ENCODE measurements at regions not wholly inside any gene's neighbourhood (a gene's known extent, or its start where the extent isn't known, plus 50 kb on each side); places are given as distances from the start of the nearest gene placed in this dataset.

DNA sequence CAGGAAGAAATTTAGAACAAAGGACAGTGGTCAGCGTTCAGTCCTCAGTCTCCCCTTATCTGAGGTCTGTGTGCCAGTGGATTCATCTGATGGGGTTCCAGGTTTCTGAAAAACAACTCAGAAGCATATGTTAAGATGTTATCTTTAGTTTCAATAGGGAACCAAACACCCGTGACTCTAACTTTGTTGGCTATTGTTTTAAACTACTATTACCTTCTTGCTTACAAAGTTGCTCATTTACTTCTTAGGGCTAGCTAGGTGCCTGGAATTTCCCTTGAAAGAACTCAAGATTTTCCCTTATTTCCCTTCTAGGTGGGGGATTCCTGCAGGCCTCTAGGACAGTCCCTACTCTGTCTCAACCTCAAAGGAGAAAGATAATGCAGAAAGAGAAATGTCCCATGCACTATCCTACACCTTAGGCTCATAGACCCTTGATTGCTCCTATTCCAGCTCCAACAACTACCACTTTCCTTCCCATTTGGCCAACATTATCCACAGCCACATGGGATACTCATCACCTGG lies 192.5 kb upstream of the LYZL1 start:
- FAIRE-seq (no peak), DNase-seq (ENCODE audit: extremely low spot score, insufficient read length, low read depth) (no peak)

DNA sequence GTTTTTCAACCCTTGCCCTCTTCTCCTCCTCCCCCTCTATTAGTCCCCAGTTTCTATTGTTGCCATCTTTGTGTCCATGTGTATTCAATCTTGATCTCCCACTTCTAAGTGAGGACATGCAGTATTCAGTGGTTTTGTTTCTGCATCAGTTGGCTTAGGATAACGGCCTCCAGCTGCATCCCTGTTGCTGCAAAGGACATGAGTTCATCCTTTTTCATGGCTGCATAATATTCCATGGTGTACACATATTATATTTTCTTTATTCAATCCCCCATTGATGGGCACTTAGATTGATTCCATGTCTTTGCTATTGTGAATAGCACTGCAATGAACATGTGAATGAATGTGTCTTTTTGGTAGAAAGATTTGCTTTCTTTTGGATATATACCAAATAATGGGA lies 190.4 kb upstream of the LYZL1 start:
- no peak for FAIRE-seq
- DNase-seq (ENCODE audit: extremely low spot score, insufficient read length, low read depth): no peak

DNA sequence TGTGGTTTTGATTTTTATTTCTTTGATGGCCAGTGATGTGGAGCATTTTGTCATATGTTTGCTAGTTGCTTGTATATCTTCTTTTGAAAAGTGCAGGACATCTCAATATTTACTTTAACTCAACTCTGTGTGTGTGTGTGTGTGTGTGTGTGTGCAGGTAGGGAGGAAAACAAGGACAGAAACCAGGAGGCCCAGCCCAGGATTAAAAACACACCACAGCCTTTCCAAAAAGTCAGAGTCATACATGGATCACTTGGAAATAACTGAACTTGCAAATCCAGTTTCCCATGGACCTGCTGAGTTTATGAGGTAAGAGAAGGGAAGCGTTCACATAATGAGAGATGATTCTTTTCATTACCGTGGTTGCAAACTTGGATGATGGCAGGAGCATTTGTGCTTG lies 189.9 kb upstream of the LYZL1 start:
- no peak for DNase-seq (ENCODE audit: extremely low spot score, insufficient read length, low read depth)
- FAIRE-seq: no peak

- DNase-seq (ENCODE audit: extremely low spot score, insufficient read length, low read depth) (no peak), FAIRE-seq (no peak)
These were observed 189.5 kb upstream of the LYZL1 start for GRCh38 chr10:29099415-29099814.

DNA sequence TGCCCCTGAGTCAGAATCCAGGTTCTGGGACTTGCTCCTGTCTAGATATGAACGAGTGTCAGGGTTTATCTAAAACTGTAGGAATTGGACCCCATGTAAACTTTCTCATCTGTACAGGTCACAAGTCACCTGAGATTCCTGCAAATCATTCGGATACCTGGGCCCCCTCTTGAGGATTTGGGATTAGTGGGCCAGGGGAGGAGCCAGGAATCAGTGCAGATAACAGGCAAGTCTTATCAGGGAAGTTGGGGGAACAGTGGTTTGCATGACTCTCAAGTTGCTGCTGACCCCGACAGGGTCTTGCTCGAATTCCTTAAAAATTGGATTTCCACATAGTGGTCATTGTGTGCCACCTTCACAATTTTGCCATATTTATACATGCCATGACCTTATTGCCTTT lies 188.4 kb upstream of the LYZL1 start:
- DNase-seq (ENCODE audit: extremely low spot score, insufficient read length, low read depth) (no peak), FAIRE-seq (no peak)

- DNase-seq (ENCODE audit: extremely low spot score, insufficient read length, low read depth): no peak
- FAIRE-seq: no peak
These were observed 186.6 kb upstream of the LYZL1 start for GRCh38 chr10:29102233-29102632.

GRCh38 chr10:29102636-29103035 lies 186.2 kb upstream of the LYZL1 start:
- DNase-seq (ENCODE audit: extremely low spot score, insufficient read length, low read depth) (no peak), FAIRE-seq (no peak)

GRCh38 chr10:29104661-29105399 lies 184.0 kb upstream of the LYZL1 start:
- no peak for FAIRE-seq
- no peak for DNase-seq (ENCODE audit: extremely low spot score, insufficient read length, low read depth)

DNA sequence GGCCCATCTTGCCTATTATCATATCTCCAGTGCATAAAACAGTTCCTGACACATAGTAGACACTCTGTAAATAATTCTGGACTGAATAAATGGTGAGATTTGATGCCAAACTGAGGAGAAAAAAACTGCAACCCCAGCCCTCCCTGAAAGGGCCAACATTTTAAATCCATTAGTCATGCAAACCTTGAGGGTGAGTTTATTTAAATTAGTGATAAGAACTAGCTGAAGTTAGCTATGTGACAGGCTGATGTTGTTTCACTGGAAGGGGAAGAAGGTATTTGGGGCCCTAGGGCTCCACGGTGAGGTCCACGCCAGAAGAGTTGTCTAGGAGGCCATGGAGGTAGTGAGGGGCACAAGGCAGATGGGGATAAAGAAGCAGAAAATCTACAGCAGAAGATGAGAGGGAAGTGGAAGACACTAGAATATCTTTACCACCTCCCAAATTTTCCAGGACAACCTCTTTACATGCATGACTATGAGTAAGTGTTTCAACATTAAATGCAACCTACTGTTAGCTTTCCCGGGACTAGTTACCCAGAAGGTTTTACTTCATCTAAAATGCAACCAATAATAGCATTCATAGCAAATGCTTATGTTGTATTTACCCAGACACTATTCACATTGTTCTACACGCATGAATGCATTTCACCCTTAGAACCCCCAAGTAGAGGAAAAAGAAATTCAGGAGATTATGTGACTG lies 183.2 kb upstream of the LYZL1 start:
- FAIRE-seq: no peak
- DNase-seq (ENCODE audit: extremely low spot score, insufficient read length, low read depth): no peak

DNA sequence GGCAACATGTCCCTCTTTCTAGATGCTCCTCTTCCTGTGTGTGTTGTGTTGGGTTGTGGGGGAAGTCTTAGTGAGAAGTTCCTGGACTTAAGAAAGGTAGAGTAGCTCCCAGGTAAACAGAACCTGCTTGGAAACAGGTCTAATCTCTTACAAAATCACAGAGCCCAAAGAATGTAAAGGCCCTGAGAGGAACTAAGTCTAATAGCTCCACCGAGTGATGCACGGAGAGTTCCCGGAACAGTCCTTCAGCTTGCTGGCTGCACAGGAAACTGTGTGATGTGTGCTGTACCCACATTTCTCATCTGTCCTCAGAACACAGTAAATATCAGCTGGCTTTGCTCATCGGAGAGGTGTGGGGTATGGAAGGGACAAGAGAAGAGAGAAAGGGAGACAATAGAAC lies 182.6 kb upstream of the LYZL1 start:
- FAIRE-seq (no peak), DNase-seq (ENCODE audit: extremely low spot score, insufficient read length, low read depth) (no peak)

DNA sequence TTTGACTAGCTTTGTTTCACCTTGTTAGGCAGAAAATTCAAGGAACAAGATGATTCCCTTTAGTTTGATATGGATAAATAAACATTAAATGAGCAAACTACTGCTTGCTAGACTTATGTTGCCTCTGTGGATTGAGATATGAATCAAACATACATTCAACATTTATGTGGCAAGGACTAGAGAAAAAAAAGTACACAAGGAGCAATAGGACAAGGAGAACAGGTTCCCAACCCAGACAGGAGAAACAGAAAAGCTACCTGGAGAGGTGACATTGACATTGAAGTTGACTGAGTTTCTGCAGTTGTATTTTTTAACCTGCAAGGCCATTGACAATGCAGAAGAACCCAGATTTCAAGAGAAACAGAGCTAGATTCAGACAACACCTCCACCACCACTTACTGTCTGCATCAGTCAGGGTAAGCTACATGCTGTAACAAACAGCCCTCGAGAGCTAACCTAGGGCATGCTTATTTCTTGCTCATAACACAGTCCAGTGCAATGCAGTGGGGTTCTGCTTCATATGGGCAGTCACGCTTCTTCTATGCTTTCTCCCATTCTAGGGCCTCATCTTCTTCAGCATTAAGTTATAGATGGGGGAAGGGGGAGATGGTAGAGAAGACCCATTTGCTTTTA lies 180.9 kb upstream of the LYZL1 start:
- FAIRE-seq (no peak), DNase-seq (ENCODE audit: extremely low spot score, insufficient read length, low read depth) (no peak)

DNA sequence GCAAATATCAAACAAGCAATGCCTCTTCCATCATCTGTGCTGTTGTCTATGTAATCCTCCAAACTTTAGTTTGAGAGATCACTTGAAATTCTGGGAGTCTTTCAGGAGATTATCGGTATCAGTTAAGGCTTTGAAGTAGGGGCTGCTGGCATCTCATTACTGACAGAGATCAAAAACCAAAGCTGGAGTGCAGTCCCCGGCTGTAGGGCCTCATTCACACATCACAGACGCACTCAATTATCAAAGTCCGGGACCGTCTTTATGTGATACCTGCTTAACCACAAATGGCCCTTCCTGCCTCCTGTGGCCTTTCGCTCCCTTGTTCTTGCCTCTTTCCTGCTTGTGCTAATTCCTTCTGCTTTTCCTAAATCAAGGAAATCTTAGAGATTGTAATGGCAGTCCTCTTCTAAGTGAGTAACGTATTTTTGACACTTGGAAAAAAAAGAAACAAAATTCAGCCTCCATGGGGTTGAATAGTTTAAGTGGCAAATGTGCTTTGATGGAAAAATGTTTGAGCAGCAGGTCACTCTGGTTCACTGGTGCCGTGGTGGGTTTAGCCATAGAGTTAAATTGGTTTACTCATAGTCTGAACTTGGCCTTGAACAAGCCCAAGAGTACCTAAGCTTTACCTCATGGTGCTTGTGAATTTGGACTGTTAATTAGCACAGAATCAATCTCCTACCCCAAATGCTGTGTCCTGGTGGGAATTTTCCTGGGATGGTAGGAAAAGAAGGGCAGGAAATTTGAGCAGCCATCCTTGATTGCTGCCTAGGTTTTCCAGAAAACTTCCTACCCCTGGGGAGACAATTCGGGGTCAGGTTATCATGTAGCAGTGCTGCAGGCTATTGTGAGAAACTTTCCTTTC lies 178.9 kb upstream of the LYZL1 start:
- DNase-seq (ENCODE audit: extremely low spot score, insufficient read length, low read depth) (no peak), FAIRE-seq (no peak)

DNA sequence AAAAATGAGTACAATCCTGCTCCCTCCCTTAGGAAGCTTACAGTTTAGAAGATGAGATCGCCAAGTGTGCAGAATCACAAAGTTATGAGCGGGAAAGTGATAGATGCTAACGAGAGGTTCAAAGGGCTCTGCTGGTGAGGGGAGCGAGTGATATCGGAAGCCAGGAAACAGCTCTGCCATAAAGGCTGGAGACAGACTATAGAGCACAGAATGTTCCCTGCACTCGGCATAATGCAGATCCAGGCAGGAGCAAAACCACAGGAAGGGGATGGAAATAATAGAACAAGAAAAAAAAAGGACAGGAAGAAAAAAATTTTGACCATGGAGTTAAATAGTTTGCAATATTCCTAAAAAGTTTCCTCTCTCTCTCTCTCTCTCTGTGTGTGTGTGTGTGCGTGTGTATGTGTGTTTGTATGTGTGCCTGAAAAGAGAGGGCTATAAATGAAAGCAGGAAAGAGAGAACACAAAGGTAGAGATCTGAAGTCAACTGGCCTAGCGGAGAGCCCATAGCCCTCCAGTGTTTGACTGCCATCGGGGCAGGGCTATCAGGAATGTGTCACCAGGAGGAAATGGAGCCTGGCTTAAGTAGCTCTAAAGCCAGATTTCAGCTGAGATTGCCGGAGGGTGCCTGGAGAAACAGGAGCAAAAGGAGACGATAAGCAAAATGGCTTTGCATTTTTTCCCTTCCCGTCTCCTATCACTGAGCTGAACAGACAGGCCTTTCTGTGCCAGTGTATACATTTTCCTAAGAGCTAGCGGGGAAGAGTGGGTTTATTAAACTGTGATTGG lies 175.8 kb upstream of the LYZL1 start:
- no peak for DNase-seq (ENCODE audit: extremely low spot score, insufficient read length, low read depth)
- FAIRE-seq: no peak

DNA sequence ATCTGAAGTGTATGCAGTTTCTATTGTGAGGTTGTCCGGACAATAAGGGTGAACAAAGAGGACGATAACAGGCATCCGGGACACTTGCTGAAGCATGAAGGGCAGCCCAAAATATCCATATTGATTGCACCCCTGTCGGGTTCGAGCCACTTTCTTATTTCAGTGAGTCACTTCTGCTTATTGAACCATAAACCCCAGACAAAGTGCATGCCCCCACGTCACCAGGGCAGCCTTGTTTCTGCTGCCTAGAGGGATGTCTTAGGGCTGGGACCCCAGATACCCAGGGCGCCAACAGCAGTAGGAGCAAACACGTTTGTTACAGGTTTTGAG lies 175.3 kb upstream of the LYZL1 start:
- no peak for FAIRE-seq

DNA sequence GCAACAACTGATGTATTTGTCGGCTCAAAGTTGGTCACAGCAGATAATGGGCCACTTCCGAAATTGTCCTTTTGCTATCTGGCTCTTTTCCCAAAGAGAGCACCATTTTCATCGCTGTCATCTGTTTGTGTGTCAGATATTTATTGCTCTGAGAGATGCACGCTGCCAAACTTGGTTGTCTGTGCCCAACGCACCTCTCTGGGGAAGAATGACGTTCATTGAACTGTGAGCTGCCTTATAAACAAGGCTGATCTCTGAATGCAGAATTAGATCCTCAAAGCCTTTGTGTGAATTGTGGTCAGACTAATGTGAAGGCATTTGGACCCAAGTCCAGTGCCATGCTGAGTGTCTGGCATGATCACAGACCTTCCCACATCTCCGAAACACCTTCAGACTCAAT lies 174.7 kb upstream of the LYZL1 start:
- DNase-seq (ENCODE audit: extremely low spot score, insufficient read length, low read depth) (no peak), FAIRE-seq (no peak)

More for the DNA sequence above, 175.3 kb upstream of the LYZL1 start:
- DNase-seq (ENCODE audit: extremely low spot score, insufficient read length, low read depth): no peak

DNA sequence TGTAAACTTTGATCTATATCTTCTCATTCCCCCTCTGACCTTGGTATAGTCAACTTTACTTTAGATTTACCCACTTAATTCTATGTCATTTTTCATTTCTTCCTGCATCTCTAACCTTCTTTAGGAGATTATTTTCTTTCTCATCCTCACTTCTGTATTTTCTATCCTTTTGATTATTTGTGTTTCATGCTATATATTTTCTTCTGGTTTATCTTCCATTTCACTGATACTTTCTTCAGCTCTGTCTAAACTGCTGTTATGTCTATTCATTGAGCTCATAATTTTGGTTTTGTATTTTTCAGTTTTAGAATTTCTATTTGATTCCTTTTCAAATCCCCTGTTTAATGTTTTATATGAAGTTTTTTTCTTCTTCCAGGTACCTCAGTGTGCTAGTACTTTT lies 171.1 kb upstream of the LYZL1 start:
- FAIRE-seq (no peak), DNase-seq (ENCODE audit: extremely low spot score, insufficient read length, low read depth) (no peak)

- no peak for FAIRE-seq
These were observed 169.5 kb upstream of the LYZL1 start for GRCh38 chr10:29119374-29119773.

GRCh38 chr10:29120216-29120615 lies 168.7 kb upstream of the LYZL1 start:
- no peak for FAIRE-seq

More at GRCh38 chr10:29119374-29119773, 169.5 kb upstream of the LYZL1 start:
- DNase-seq (ENCODE audit: extremely low spot score, insufficient read length, low read depth): no peak

GRCh38 chr10:29124864-29125263 lies 164.0 kb upstream of the LYZL1 start:
- FAIRE-seq: no peak
- DNase-seq (ENCODE audit: extremely low spot score, insufficient read length, low read depth): no peak

More at GRCh38 chr10:29120216-29120615, 168.7 kb upstream of the LYZL1 start:
- DNase-seq (ENCODE audit: extremely low spot score, insufficient read length, low read depth): no peak
